Activated naive CD4-positive, alpha-beta T cell treated with anti-CD3 and anti-CD28 coated beads, Interleukin-2, amount 50 U/mL, for 72 hours (primary cell): ENCODE measurements at regions not wholly inside any gene's neighbourhood (a gene's known extent, or its start where the extent isn't known, plus 50 kb on each side); places are given as distances from the start of the nearest gene placed in this dataset.
"Not testable (repeated sequence)": the region's sequence is repeated elsewhere in the genome, so short reads cannot be mapped to it uniquely, and the experiment has no call there.

Experiments
- ATAC-seq, 2 donors: fragments of 150-1000 bp; cut with Tn5 transposase; 2 replicates each; pipeline ENCODE4 v1.10.0; 2021; ENCODE audit warnings: mild to moderate bottlenecking in 2 of 2, moderate library complexity in 2 of 2
- DNase-seq, 2 donors: peaks; one replicate each; pipeline ENCODE4 v3.0.0; 2021 to 2022; ENCODE audit warnings: low spot score in 2 of 2
- H3K27ac Mint-ChIP-seq, 2 donors: one replicate each; pipeline ENCODE4 v1.8.0; 2022; ENCODE audit warnings: mild to moderate bottlenecking in 2 of 2, mixed read lengths in 2 of 2
- H3K36me3 Mint-ChIP-seq, 2 donors: one replicate each; pipeline ENCODE4 v1.8.0; 2022; ENCODE audit warnings: mixed read lengths in 2 of 2
- H3K9me3 Mint-ChIP-seq, 2 donors: one replicate each; pipeline ENCODE4 v1.8.0; 2022; ENCODE audit warnings: mixed read lengths in 2 of 2

DNA sequence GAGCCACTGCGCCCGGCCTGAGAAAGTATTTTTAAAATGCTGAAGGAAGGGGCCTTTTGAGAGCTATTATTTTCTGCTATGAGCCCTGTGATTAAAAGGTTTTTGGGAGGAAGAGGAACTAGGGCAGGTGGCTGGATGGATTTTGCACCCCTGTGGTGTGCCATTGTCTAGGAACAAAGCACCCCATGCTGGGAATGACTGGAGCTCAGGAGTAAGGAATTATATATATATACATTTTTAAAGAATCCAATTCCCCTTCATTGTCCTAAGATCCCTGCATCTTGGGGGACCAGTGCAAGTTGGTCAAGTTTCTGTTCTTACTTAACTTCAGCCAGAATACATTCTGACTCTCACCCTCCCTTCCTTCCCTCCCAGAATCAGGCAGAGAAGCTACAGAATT, 91.6 kb downstream of the ZNF648 start:
- Mint-ChIP-seq H3K36me3 (peaks cover 0 to 9% of the 10 kb centered on the region in 2 donors), H3K9me3 (peaks cover 0 to 9% of the 10 kb centered on the region in 2 donors), H3K27ac (no peak overlapping the region)
- DNase-seq (no peak), ATAC-seq (no peak)

DNA sequence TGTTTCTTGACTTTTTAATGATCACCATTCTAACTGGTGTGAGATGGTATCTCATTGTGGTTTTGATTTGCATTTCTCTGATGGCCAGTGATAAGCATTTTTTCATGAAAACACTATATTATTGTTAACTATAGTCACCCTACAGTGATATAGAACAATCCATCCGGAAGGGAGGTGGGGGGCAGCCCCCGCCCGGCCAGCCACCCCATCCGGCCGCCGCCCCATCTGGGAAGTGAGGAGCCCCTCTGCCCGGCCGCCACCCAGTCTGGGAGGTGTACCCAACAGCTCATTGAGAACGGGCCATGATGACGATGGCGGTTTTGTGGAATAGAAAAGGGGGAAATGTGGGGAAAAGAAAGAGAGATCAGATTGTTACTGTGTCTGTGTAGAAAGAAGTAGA, 106.8 kb downstream of the ZNF648 start:
- ATAC-seq, H3K27ac Mint-ChIP-seq, DNase-seq: not testable (repeated sequence)
- Mint-ChIP-seq H3K36me3 (peaks cover 14 to 16% of the 10 kb centered on the region in 2 donors), H3K9me3 (peaks cover 17 to 20% of the 10 kb centered on the region in 2 donors)

GRCh38 chr1:181954178-181954577, 107.3 kb downstream of the ZNF648 start:
- H3K36me3 Mint-ChIP-seq = peaks cover 11 to 12% of the 10 kb centered on the region in 2 donors
- ATAC-seq, H3K27ac Mint-ChIP-seq, DNase-seq: not testable (repeated sequence)
- H3K9me3 Mint-ChIP-seq = peaks cover 15 to 17% of the 10 kb centered on the region in 2 donors

DNA sequence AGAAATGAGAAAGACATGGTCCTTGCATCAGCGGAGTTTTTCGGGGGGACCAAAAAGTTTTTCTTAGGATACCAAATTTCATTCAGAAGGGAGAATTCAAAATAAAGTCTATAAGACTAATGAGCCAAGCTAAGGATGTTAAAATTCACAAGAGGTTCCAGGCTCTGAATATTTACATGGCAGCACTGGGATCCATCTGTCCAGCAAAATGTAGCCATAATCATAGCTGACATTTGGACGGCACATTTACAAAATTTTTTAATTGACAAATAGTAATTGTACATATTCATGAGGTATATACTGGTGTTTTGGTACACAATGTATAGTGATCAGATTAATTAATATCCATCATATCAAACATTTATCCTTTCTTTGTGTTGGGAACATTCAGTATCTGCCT, 107.9 kb downstream of the ZNF648 start:
- peaks cover 9 to 11% of the 10 kb centered on the region in 2 donors for H3K9me3 Mint-ChIP-seq
- no peak overlapping the region for H3K27ac Mint-ChIP-seq
- DNase-seq (no peak), ATAC-seq (no peak)
- peaks cover 6 to 7% of the 10 kb centered on the region in 2 donors for H3K36me3 Mint-ChIP-seq

- DNase-seq = no peak
These were observed 110.3 kb downstream of the ZNF648 start for GRCh38 chr1:181951213-181951612.

DNA sequence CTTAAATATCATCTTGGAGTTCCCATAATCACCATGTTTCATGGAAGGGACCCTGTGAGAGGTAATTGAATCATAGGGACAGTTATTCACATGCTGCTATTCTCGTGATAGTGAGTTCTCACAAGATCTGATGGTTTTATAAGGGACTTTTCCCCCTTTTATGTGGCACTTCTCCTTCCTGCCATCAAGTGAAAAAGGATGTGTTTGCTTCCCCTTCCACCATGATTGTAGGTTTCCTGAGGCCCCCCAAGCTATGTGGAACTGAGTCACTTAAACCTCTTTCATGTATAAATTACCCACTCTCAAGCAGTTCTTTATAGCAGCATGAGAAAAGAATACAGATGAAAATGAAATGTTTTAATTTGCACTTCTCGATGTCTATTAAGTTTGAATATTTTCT, 112.0 kb downstream of the ZNF648 start:
- Mint-ChIP-seq H3K36me3 (peaks cover 0 to 5% of the 10 kb centered on the region in 2 donors), H3K9me3 (peaks cover 0 to 8% of the 10 kb centered on the region in 2 donors), H3K27ac (no peak overlapping the region)
- no peak for DNase-seq
- ATAC-seq = no peak

More at GRCh38 chr1:181951213-181951612, 110.3 kb downstream of the ZNF648 start:
- H3K36me3 Mint-ChIP-seq = no peaks in the 10 kb centered on the region
- peaks cover 5 to 12% of the 10 kb centered on the region in 2 donors for H3K9me3 Mint-ChIP-seq
- H3K27ac Mint-ChIP-seq = no peak overlapping the region
- no peak for ATAC-seq

GRCh38 chr1:181948372-181948771, 113.1 kb downstream of the ZNF648 start:
- DNase-seq = no peak

GRCh38 chr1:181947441-181947840, 114.1 kb downstream of the ZNF648 start:
- Mint-ChIP-seq H3K27ac (no peak overlapping the region), H3K9me3 (peaks cover 0 to 18% of the 10 kb centered on the region in 2 donors), H3K36me3 (peaks cover 0 to 5% of the 10 kb centered on the region in 2 donors)
- ATAC-seq (no peak), DNase-seq (no peak)

More at GRCh38 chr1:181948372-181948771, 113.1 kb downstream of the ZNF648 start:
- no peak for ATAC-seq
- peaks cover 0 to 15% of the 10 kb centered on the region in 2 donors for H3K9me3 Mint-ChIP-seq
- H3K27ac Mint-ChIP-seq = no peak overlapping the region
- peaks cover 0 to 5% of the 10 kb centered on the region in 2 donors for H3K36me3 Mint-ChIP-seq

DNA sequence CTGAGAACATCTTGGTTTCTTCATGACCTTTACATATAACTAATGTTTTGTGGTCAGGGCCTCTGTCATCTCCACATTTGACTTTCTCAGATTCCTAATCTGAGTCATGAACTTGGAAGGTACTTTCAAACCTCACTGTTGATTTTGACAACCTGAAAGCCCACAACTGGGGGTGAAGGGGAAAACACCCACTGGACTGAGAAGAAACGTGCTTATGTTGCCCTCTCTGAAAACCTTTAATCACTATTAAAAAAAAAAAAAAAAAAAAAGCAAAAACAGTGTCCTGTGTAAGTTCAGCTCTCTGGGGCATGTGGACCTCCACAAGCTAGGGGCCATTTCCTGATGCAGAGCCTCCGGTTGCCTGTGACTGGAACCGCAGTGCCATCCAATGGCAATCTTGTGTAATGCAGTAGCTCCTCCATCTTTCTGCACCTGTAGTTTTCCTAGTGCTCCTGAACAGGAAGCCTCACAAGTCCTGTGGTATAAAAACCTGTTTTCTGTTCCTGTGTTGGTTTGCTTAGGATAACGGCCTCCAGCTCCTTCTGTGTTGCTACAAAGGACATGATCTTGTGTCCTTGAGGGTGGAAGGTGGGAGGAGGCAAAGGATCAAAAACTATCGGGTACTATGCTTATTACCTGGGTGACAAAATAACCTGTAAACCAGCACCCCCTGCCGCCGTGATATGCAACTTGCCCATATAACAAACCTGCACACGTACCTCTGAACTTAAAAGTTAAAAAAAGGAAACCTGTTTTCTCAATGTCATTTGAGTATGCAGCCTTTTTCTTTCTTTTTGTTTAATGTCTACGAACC, 124.5 kb downstream of the ZNF648 start:
- DNase-seq = peak in 1 of 2 donors; percentile 58

DNA sequence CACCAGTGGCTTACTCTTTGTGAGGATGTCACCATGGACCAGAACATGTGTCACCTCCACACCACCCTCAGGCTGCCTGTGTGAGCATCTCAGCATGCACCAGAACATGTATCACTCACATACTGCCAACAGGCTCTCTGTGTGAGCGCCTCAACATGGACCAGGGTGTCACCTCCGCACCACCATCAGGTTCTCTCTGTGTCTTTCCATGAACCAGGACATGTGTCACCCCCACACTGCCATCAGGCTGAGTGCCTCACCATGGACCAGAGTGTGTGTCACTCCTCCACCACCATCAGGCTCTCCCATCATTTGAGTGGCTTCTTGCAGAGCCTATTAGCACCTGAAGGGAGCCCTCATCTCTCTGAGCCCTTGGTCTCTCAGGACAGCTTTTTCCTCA, 125.2 kb downstream of the ZNF648 start:
- Mint-ChIP-seq H3K27ac (no peak overlapping the region), H3K9me3 (no peaks in the 10 kb centered on the region), H3K36me3 (no peaks in the 10 kb centered on the region)
- ATAC-seq (peak; percentile 81 to 83), DNase-seq (peak in 1 of 2 donors; percentile 18)

More for the DNA sequence above, 124.5 kb downstream of the ZNF648 start:
- Mint-ChIP-seq H3K27ac (no peak overlapping the region), H3K9me3 (no peaks in the 10 kb centered on the region), H3K36me3 (no peaks in the 10 kb centered on the region)
- peak; percentile 79 to 82 for ATAC-seq

GRCh38 chr1:181931873-181932272, 129.6 kb downstream of the ZNF648 start:
- ATAC-seq (no peak), DNase-seq (no peak)
- Mint-ChIP-seq H3K9me3 (no peaks in the 10 kb centered on the region), H3K27ac (no peak overlapping the region), H3K36me3 (no peaks in the 10 kb centered on the region)

DNA sequence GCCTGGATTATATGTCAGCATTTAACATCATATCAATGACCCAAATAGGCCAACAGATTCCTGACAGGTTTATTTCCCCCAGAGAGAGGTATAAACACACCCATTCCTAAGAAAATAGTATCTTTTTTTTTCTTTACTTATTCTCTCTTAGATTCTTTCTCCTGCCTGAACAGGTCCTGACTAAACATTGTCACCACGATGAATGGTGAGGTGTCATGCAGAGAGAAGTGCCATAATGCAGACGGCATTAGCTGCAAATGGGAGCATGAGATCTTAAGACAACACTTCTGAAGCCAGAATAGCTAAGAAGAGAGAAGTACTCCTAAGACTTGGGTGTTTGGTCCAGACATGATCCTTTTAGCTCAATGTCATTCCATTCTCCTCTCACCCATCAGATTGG, 131.3 kb downstream of the ZNF648 start:
- peaks cover 0 to 4% of the 10 kb centered on the region in 2 donors for H3K9me3 Mint-ChIP-seq

GRCh38 chr1:181926697-181927096, 134.8 kb downstream of the ZNF648 start:
- H3K9me3 Mint-ChIP-seq = peaks cover 0 to 9% of the 10 kb centered on the region in 2 donors
- ATAC-seq = no peak
- H3K27ac Mint-ChIP-seq = no peak overlapping the region
- H3K36me3 Mint-ChIP-seq = no peaks in the 10 kb centered on the region
- no peak for DNase-seq

More for the DNA sequence above, 131.3 kb downstream of the ZNF648 start:
- H3K36me3 Mint-ChIP-seq = no peaks in the 10 kb centered on the region
- DNase-seq (no peak), ATAC-seq (no peak)
- H3K27ac Mint-ChIP-seq = no peak overlapping the region

DNA sequence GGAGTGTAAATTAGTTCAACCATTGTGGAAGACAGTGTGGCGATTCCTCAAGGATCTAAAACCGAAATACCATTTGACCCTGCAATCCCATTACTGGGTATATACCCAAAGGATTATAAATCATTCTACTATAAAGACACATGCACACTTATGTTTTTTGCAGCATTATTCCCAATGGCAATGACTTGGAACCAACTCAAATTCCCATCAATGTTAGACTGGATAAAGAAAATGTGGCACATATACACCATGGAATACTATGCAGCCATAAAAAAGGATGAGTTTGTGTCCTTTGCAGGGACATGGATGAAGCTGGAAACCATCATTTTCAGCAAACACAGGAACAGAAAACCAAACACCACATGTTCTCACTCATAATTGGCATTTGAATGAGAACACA, 137.5 kb downstream of the ZNF648 start:
- H3K27ac Mint-ChIP-seq, H3K36me3 Mint-ChIP-seq, ATAC-seq, DNase-seq: not testable (repeated sequence)
- peaks cover 3 to 13% of the 10 kb centered on the region in 2 donors for H3K9me3 Mint-ChIP-seq

GRCh38 chr1:181919542-181919941, 142.0 kb downstream of the ZNF648 start:
- H3K36me3 Mint-ChIP-seq = no peaks in the 10 kb centered on the region
- no peak overlapping the region for H3K27ac Mint-ChIP-seq
- no peak for DNase-seq
- ATAC-seq = no peak
- peaks cover 3 to 10% of the 10 kb centered on the region in 2 donors for H3K9me3 Mint-ChIP-seq

- DNase-seq (no peak), ATAC-seq (no peak)
- Mint-ChIP-seq H3K36me3 (no peaks in the 10 kb centered on the region), H3K9me3 (peaks cover 3 to 9% of the 10 kb centered on the region in 2 donors), H3K27ac (no peak overlapping the region)
These were observed 142.5 kb downstream of the ZNF648 start for GRCh38 chr1:181918880-181919525.

DNA sequence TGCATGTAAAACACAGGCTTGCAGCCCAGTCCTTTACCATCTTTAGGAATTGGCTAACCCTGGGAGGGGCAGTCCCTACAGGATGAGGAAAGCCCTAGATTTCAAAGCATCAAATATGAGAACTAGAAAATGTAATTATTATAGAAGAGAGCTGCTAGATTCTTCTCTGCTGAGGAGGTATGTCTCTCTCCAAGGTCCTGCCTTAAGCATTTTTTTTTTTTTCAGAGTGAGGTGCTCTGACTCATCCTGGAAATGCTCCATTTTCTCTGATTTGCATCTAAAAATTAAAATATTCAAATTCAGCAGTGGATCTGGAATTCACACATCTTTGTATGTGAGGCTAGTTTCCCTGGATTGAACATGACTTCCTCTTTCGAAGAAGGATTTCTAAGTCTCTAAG, 149.8 kb downstream of the ZNF648 start:
- no peak for DNase-seq
- H3K27ac Mint-ChIP-seq = no peak overlapping the region
- peaks cover 0 to 9% of the 10 kb centered on the region in 2 donors for H3K9me3 Mint-ChIP-seq
- no peak for ATAC-seq
- H3K36me3 Mint-ChIP-seq = no peaks in the 10 kb centered on the region
